ENCODE measurements at regions not wholly inside any gene's neighbourhood (a gene's known extent, or its start where the extent isn't known, plus 50 kb on each side); places are given as distances from the start of the nearest gene placed in this dataset.
A peak's percentile ranks its signal among the peaks of the same experiment; 100 is the strongest.

GRCh38 chr7:12882710-12883109 lies 195.3 kb downstream of the ARL4A start:
- DNase-seq (ENCODE audit: low read depth in 2 of 2): no peak

DNA sequence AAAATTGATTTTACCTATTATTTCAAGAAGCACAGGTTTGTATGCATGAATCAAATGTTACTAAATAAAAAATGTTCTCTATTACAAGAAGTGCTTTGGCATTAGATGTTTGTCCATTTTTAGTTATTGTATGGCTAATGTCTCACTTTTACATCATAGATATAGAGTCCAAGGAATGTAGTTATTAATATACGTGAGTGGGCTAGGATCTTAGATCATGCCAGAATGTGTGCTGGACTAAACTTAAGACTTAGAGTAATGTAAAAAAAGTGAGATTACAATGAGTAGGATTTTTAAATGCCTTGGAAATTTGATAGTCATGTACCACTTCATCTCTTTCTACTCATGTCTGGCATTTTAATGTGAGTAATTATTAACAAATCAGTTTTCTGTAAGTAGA lies 196.6 kb downstream of the ARL4A start:
- no peak for DNase-seq (ENCODE audit: low read depth in 2 of 2)

- DNase-seq (ENCODE audit: low read depth in 2 of 2): no peak
These were observed 197.5 kb downstream of the ARL4A start for GRCh38 chr7:12884856-12885440.

- DNase-seq (ENCODE audit: low read depth in 2 of 2): peak; percentile 16 to 24
These were observed 201.3 kb downstream of the ARL4A start for GRCh38 chr7:12888717-12889116.

DNA sequence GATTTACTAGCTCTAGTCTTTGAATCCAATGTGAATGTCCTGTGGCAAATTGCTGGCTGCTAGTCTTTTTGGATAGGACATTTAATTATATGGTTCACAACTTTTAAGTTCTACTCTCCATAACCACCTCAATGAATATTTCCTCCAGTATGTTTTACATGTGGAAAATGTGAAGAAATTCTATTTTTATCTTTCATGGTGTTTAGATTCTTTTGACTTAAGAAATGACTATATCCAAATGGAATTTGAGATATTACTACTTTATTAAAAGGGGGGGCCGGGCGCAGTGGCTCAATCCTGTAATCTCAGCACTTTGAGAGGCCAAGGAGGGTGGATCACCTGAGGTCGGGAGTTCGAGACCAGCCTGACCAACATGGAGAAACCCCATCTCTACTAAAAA lies 202.0 kb downstream of the ARL4A start:
- DNase-seq (ENCODE audit: low read depth in 2 of 2): no peak

GRCh38 chr7:12890586-12890985 lies 203.2 kb downstream of the ARL4A start:
- no peak for DNase-seq (ENCODE audit: low read depth in 2 of 2)

GRCh38 chr7:12893292-12893691 lies 205.9 kb downstream of the ARL4A start:
- peak in 1 of 2 donors; percentile 12 for DNase-seq (ENCODE audit: low read depth in 2 of 2)

DNA sequence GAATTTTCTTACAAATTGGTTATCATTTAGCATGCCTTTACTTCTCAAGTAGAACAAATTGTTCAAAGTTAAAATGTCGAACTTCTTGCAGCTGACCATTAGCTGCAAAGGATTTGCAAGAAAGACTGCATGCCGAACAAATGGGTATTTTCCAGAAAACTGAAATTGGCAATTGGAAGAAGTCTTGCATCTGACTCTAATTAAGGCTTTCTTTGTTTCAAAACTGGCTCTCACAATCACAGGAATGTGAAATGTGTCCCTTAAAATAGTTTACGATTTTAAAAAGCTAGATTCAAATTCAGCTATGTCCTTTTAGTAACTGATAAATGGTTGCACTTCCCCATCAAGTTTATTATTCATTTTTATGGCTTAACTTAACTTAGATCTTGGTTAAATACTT lies 207.9 kb downstream of the ARL4A start:
- DNase-seq (ENCODE audit: low read depth in 2 of 2): no peak

- no peak for DNase-seq (ENCODE audit: low read depth in 2 of 2)
These were observed 208.9 kb downstream of the ARL4A start for GRCh38 chr7:12896316-12896715.

GRCh38 chr7:12898004-12898403 lies 210.6 kb downstream of the ARL4A start:
- no peak for DNase-seq (ENCODE audit: low read depth in 2 of 2)

DNA sequence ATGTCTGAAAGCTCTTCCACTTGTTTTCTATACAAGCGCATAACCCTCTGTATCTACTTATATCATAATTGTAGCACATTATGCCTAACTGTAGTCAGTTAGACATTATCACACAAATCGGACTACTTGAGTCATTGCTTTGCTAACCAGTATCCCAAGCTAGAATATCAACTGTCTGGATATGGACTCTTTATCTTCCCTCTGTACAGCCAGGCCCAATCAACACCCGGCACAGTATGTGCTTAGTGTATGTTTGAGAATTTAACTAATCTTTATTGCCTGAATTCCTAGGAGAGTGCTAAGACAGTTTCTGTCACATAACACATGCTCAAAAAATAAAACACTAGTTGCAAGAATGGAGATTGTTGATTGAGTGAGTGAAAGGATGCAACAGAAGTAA lies 211.2 kb downstream of the ARL4A start:
- DNase-seq (ENCODE audit: low read depth in 2 of 2): no peak

DNA sequence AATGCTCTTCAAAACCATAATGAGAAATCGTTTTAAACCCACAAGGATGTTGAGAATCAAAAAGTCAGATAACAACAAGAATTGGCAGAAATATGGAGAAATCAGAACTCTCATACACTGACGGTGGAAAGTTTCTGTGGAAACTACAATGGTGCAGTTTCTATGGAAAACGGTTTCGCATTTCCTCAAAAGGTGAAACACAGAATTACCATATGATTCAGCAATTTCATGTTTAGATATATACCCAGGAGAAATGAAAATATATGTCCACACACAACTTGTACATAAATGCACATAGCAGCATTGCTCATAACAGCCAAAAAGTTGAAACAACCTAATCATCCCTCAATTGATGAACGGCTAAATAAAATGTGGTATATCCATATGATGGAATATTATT lies 218.2 kb downstream of the ARL4A start:
- no peak for DNase-seq (ENCODE audit: low read depth in 2 of 2)

- DNase-seq (ENCODE audit: low read depth in 2 of 2): no peak
These were observed 220.3 kb downstream of the ARL4A start for GRCh38 chr7:12907774-12908173.

DNA sequence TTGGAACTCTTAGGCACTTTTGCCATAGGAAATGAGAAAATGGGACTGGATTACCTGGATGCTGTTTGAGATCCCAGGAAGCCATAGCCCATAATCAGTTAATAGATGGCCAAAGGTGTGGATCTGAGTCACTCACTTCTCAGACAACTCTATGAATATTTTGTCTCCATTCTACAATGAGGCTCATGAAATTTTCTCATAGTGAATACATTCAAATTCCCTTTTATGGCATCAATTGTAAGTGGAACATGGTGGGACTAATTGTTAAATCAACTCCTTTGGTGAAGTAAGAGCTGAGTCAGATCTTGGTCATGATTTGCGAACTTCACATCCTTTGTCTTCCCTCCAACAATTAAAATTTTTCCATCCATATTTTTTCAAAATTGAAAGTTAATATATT lies 222.1 kb downstream of the ARL4A start:
- DNase-seq (ENCODE audit: low read depth in 2 of 2): no peak

DNA sequence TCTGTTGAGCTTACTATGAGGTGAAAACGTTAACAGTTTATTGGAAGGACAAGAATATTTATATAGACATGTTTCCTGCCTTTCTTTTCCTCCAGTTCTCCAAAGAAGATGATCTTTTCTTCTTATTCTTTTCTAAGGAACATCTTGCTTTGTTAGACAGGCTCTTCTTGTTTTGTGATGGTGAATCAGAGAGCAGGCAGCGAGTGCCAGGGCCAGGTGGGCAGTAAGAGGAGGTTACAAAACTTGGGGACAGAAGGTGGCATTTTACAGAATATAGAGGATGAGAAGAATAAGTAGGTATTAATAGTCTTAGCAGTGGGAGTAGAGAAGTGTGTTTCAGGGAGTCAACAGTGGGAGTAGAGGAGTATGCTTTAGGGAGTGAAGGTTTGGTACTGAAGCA lies 223.6 kb downstream of the ARL4A start:
- no peak for DNase-seq (ENCODE audit: low read depth in 2 of 2)

- DNase-seq (ENCODE audit: low read depth in 2 of 2): no peak
These were observed 225.6 kb downstream of the ARL4A start for GRCh38 chr7:12913002-12913401.

GRCh38 chr7:12917801-12918200 lies 230.4 kb downstream of the ARL4A start:
- no peak for DNase-seq (ENCODE audit: low read depth in 2 of 2)

DNA sequence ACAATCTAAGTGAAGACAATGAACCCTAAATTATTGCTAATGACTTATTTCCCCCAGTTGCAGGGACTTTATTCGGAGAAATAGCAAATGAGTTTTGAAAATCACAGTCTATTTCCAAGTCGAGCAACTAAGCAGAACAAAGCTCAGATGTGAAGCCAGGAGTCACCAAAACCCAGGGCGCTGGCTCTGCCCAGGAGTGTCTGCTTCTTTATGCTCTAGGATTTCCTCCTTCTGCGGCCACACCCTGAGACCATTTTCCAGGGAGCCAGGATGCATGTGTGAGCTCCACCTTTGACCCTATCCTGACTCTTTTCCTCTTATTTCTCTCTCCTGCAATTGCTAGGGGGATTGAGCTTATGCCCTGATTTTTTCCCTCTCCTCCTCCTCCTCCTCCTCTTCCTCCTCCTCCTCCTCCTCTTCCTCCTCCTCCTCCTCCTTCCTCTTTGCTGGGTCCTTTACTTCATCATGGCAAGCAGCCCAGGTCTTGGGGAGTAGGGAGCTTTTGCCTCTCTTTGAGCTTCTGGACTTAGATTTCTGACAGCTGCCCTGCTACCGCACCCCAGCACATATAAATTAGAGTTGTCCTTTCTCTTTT lies 234.4 kb downstream of the ARL4A start:
- peak in 1 of 2 donors; percentile 43 for DNase-seq (ENCODE audit: low read depth in 2 of 2)

DNA sequence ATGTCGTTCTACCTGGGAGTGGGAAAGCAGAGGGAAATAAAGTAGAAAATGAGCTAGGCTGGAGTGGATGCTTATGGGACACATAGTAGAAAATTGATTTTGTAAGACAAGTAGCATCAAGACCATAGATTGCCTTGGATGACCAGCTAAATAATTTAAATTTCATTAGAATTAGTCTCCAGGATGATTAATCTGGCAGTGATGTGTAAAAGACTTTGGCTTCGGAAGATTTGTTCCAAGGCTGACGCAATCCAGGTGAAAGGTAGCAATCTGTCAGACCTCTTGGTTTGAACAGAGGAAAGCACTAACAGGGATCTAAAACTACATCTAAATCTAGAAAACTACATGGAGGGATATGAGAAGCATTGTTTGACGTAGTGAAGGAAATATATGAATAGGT lies 236.5 kb downstream of the ARL4A start:
- DNase-seq (ENCODE audit: low read depth in 2 of 2): no peak

- peak in 1 of 2 donors; percentile 69 for DNase-seq (ENCODE audit: low read depth in 2 of 2)
These were observed 238.8 kb downstream of the ARL4A start for GRCh38 chr7:12926206-12926605.

- DNase-seq (ENCODE audit: low read depth in 2 of 2): no peak
These were observed 240.4 kb downstream of the ARL4A start for GRCh38 chr7:12927635-12928434.

DNA sequence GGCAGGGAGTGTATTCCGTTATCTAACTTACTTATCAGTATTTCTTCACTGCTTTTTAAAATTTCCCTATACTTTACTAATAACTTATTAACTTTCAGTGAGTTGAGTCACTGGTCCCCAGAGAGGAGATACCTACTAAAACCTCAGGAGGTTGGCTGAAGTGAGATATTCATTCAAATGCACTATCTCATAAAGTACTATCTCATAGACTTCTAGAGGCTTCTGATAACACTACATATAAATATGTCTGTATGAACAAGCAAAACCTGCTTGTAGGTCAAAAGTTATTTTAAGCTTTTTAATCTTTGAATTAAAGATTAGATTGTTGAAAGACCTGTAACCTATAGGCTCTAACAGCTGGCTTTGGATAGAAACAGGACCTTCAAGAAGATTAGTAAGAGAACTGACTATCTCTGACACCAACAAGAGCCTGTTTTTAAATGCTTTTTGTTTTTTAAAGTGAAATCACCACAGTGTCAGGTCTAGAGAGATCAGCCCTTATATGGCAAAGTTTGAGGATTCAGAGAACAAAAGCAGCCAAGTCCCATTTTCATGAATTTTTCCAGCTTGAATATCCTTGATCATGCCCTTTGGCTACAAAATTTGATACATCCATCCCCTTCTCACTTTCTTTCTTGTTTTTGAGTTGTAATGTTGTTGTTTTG lies 242.2 kb downstream of the ARL4A start:
- DNase-seq (ENCODE audit: low read depth in 2 of 2): no peak
